ENCODE measurements at regions not wholly inside any gene's neighbourhood (a gene's known extent, or its start where the extent isn't known, plus 50 kb on each side); places are given as distances from the start of the nearest gene placed in this dataset.

DNA sequence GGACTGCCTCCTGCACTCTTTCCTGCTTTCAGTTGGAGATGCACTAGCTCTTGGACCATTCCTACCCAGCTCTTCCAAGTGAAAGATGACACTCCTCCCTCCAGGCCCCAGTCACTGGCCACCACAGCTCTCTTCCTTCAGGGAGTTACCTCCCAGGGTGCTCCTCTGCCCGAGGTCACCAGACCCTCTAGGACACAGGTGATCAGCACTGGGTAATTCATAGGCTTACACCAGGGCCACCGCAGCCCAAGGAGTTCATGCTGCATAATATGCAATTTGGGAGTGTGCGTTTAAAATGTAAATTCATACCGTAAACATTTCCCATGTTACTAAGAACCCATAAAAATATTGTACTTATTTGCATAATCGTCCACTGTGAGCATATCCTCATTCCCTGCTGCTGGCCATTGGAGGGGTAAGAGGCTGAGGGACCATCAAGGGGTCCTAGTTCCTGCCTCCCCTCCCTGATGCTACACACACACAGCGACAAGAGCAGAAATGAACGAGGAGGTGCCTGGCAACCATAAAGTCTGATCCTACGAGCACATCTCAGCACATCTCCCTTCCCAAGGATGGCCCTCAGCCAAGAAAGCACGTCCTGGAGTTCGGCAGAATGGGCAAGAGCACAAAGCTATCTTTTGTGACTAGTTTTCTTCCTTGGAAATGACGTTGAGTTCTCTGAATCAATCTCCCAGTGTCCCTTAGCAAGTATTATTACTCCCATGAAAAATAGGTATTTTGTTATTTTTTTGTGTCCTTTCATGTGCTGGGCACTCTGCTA is 222.9 kb upstream of the RAB4A start:
- intact Hi-C loops (cut with micrococcal nuclease; ENCODE audit: unreplicated experiment), result no loop called here
- Histone ChIP-seq H3K36me3 (ENCODE audit: control insufficient read depth, insufficient read depth, low read length) (no peaks in the 10 kb centered on the region), H3K9me3 (ENCODE audit: control insufficient read depth, insufficient read depth, low read depth, low read length) (no peaks in the 10 kb centered on the region), H3K27ac (ENCODE audit: low read length) (no peak overlapping the region), H3K27me3 (ENCODE audit: control insufficient read depth, insufficient read depth, low read length) (peaks cover 4% of the 10 kb centered on the region; the same call in 1 of the 2 replicates), H3K4me3 (ENCODE audit: low read depth in 2 of 2, low read length in 2 of 2) (no peak overlapping the region), H3K4me1 (ENCODE audit: control insufficient read depth, insufficient read depth, low read length) (no peaks in the 10 kb centered on the region)
- POLR2A ChIA-PET, result no interaction called here
- BruUV-seq (replicated peaks), result no TSS peak
- no peak for DNase-seq (ENCODE audit: low read depth, low spot score)
- no peak for ATAC-seq
- TF ChIP-seq SIN3A (IDR thresholded peaks at IDR 0.05; ENCODE audit: borderline replicate concordance, insufficient read depth, low read depth, low read length) (no peak), CTCF (IDR thresholded peaks at IDR 0.05) (no peak), TCF7L2 (IDR thresholded peaks at IDR 0.05; ENCODE audit: low read depth, low read length) (no peak), POLR2AphosphoS5 (IDR thresholded peaks at IDR 0.05; ENCODE audit: low read depth, low read length) (no peak)
- TF ChIP-seq, protein P1, sequence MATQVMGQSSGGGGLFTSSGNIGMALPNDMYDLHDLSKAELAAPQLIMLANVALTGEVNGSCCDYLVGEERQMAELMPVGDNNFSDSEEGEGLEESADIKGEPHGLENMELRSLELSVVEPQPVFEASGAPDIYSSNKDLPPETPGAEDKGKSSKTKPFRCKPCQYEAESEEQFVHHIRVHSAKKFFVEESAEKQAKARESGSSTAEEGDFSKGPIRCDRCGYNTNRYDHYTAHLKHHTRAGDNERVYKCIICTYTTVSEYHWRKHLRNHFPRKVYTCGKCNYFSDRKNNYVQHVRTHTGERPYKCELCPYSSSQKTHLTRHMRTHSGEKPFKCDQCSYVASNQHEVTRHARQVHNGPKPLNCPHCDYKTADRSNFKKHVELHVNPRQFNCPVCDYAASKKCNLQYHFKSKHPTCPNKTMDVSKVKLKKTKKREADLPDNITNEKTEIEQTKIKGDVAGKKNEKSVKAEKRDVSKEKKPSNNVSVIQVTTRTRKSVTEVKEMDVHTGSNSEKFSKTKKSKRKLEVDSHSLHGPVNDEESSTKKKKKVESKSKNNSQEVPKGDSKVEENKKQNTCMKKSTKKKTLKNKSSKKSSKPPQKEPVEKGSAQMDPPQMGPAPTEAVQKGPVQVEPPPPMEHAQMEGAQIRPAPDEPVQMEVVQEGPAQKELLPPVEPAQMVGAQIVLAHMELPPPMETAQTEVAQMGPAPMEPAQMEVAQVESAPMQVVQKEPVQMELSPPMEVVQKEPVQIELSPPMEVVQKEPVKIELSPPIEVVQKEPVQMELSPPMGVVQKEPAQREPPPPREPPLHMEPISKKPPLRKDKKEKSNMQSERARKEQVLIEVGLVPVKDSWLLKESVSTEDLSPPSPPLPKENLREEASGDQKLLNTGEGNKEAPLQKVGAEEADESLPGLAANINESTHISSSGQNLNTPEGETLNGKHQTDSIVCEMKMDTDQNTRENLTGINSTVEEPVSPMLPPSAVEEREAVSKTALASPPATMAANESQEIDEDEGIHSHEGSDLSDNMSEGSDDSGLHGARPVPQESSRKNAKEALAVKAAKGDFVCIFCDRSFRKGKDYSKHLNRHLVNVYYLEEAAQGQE (IDR thresholded peaks at IDR 0.05; ENCODE audit: insufficient read depth in 1 of 2, low read depth in 2 of 2, low read length in 1 of 2), result no peak
- CTCF ChIA-PET, result no interaction called here
- in situ Hi-C loops (cut with HindIII; ENCODE audit: low pct_unique_long_range_greater_than_20kb, low sequenced_read_pairs), result no loop called here

GRCh38 chr1:229048896-229049295 is 222.0 kb upstream of the RAB4A start:
- Histone ChIP-seq H3K27ac (ENCODE audit: low read length) (no peak overlapping the region), H3K4me1 (ENCODE audit: control insufficient read depth, insufficient read depth, low read length) (no peaks in the 10 kb centered on the region), H3K4me3 (ENCODE audit: low read depth in 2 of 2, low read length in 2 of 2) (no peak overlapping the region), H3K9me3 (ENCODE audit: control insufficient read depth, insufficient read depth, low read depth, low read length) (no peaks in the 10 kb centered on the region), H3K27me3 (ENCODE audit: control insufficient read depth, insufficient read depth, low read length) (no peaks in the 10 kb centered on the region), H3K36me3 (ENCODE audit: control insufficient read depth, insufficient read depth, low read length) (no peaks in the 10 kb centered on the region)
- in situ Hi-C loops (cut with HindIII; ENCODE audit: low pct_unique_long_range_greater_than_20kb, low sequenced_read_pairs) (no loop called here), intact Hi-C loops (cut with micrococcal nuclease; ENCODE audit: unreplicated experiment) (no loop called here)
- DNase-seq (ENCODE audit: low read depth, low spot score) (no peak), ATAC-seq (no peak)
- BruUV-seq (replicated peaks), result no TSS peak
- POLR2A ChIA-PET, result no interaction called here
- TF ChIP-seq SIN3A (IDR thresholded peaks at IDR 0.05; ENCODE audit: borderline replicate concordance, insufficient read depth, low read depth, low read length) (no peak), TCF7L2 (IDR thresholded peaks at IDR 0.05; ENCODE audit: low read depth, low read length) (no peak), CTCF (IDR thresholded peaks at IDR 0.05) (no peak), POLR2AphosphoS5 (IDR thresholded peaks at IDR 0.05; ENCODE audit: low read depth, low read length) (no peak)
- TF ChIP-seq, protein P1 (IDR thresholded peaks at IDR 0.05; ENCODE audit: insufficient read depth in 1 of 2, low read depth in 2 of 2, low read length in 1 of 2), result no peak
- CTCF ChIA-PET, result no interaction called here

All from Panc1 (cell line).